Adrenal gland (tissue), 9 donors: ENCODE measurements at regions not wholly inside any gene's neighbourhood (a gene's known extent, or its start where the extent isn't known, plus 50 kb on each side); places are given as distances from the start of the nearest gene placed in this dataset.

ENCODE experiments used
- DNase-seq, 7 donors: peaks; one replicate each; pipeline ENCODE4 v3.0.0-alpha.2; 2019 to 2020
- H3K27ac ChIP-seq, 5 donors: fragments of 200-600 bp; sonication (generic) in 4 of 5; 1 replicate in 3 of 5; 2 replicates in 2 of 5; pipeline versions ENCODE4 v1.5.1 to v1.8.0; 2016 to 2020; ENCODE audit warnings: mild to moderate bottlenecking in 1 of 5
- H3K27me3 ChIP-seq: fragments of 200-600 bp; 2 replicates; pipeline ENCODE4 v1.8.0; 2021
- H3K36me3 ChIP-seq, 2 donors: fragments of 200-600 bp; replicated peaks in 1 of 2; 1 replicate in 1 of 2; 2 replicates in 1 of 2; pipeline versions ENCODE4 v1.5.1 to v1.8.0; 2018 to 2022
- H3K4me1 ChIP-seq, 2 donors: fragments of 200-600 bp; replicated peaks in 1 of 2; 1 replicate in 1 of 2; 2 replicates in 1 of 2; pipeline versions ENCODE4 v1.5.1 to v1.8.0; 2018 to 2021
- H3K4me3 ChIP-seq, 4 donors: fragments of 200-600 bp; sonication (generic) in 3 of 4; one replicate each; pipeline ENCODE4 v1.5.1; 2016 to 2018
- H3K9me3 ChIP-seq, 3 donors: fragments of 200-600 bp; sonication (generic) in 1 of 3; replicated peaks in 1 of 3; 1 replicate in 2 of 3; 2 replicates in 1 of 3; pipeline versions ENCODE4 v1.5.1 to v1.8.0; 2016 to 2021
- CTCF ChIP-seq, 6 experiments: fragments of 450-650 bp in 4 of 6; fragments of 200-600 bp in 2 of 6; sonication (generic) in 1 of 6; IDR thresholded peaks; 1 replicate in 5 of 6; 2 replicates in 1 of 6; pipeline versions ENCODE4 v1.5.1 to v1.8.0; 2016 to 2021; ENCODE audit warnings: antibody characterized with exemption in 6 of 6, mild to moderate bottlenecking in 2 of 6, moderate library complexity in 1 of 6
- POLR2A ChIP-seq, 2 donors: fragments of 450-650 bp; IDR thresholded peaks; one replicate each; pipeline ENCODE4 v1.6.1; 2017; ENCODE audit warnings: antibody characterized with exemption in 2 of 2, mild to moderate bottlenecking in 2 of 2, moderate library complexity in 1 of 2
- WGBS, 4 donors: extraction: QIAGEN DNeasy Blood & Tissue Kit in 2 of 4; methylation state at CpG; one replicate each; pipeline versions ENCODE4 v1.1.5 to v1.1.7; 2013 to 2017; 5-methylcytosine and 5-hydroxymethylcytosine counted together
- intact Hi-C, 2 donors: fragments of 100-400 bp; cut with DNase I; formaldehyde crosslinking; loops; one replicate each; pipeline versions ENCODE4 v1.14.1 to v1.15.0; 2022 to 2023
- donor health status: healthy with polysubstance abuse.
- donor health status: Bipolar disorder and iron deficiency.
- donor health status: DM: yes; HTN: yes; CAD: no.
- donor health status: DM: no; HTN: no; CAD: no.
- donor health status: DM: no; HTN: no; CAD: no.

GRCh38 chr4:54930226-54930625 lies 195.2 kb downstream of the KDR start:
- TF ChIP-seq POLR2A (IDR thresholded peaks at IDR 0.05) (no peak), CTCF (IDR thresholded peaks at IDR 0.05) (no peak)
- Histone ChIP-seq H3K27me3 (no peaks in the 10 kb centered on the region), H3K27ac (peak overlapping the region in 1 of 5 donors; percentile 10), H3K36me3 (no peaks in the 10 kb centered on the region), H3K4me3 (no peak overlapping the region), H3K9me3 (no peaks in the 10 kb centered on the region), H3K4me1 (no peaks in the 10 kb centered on the region)
- intact Hi-C loops = no loop called here
- 23 to 34% (median 27%) methylated on average over 6 of the region's 6 CpGs for WGBS, 4 donors
- DNase-seq = no peak

GRCh38 chr4:54929459-54929858 lies 195.9 kb downstream of the KDR start:
- TF ChIP-seq POLR2A (IDR thresholded peaks at IDR 0.05) = no peak
- TF ChIP-seq CTCF (IDR thresholded peaks at IDR 0.05) = no peak
- Histone ChIP-seq H3K36me3 (no peaks in the 10 kb centered on the region), H3K27me3 (no peaks in the 10 kb centered on the region), H3K27ac (no peak overlapping the region), H3K9me3 (no peaks in the 10 kb centered on the region), H3K4me1 (no peaks in the 10 kb centered on the region), H3K4me3 (no peak overlapping the region)
- 43 to 59% (median 55%) methylated on average over 4 of the region's 4 CpGs for WGBS, 4 donors
- intact Hi-C loops = no loop called here
- no peak for DNase-seq

- no peak for DNase-seq
- H3K27me3 ChIP-seq = no peaks in the 10 kb centered on the region
- H3K4me1 ChIP-seq = no peaks in the 10 kb centered on the region
- no peaks in the 10 kb centered on the region for H3K9me3 ChIP-seq
- no peaks in the 10 kb centered on the region for H3K36me3 ChIP-seq
- intact Hi-C loops = no loop called here
- no peak overlapping the region for H3K4me3 ChIP-seq
- TF ChIP-seq POLR2A (IDR thresholded peaks at IDR 0.05) = no peak
- no peak for TF ChIP-seq CTCF (IDR thresholded peaks at IDR 0.05)
- no peak overlapping the region for H3K27ac ChIP-seq
Observed at GRCh38 chr4:54924891-54925290, 200.5 kb downstream of the KDR start.

- intact Hi-C loops = no loop called here
- H3K4me1 ChIP-seq = no peaks in the 10 kb centered on the region
- DNase-seq = no peak
- H3K9me3 ChIP-seq = no peaks in the 10 kb centered on the region
- no peaks in the 10 kb centered on the region for H3K36me3 ChIP-seq
- WGBS, 4 donors = 70 to 80% (median 77%) methylated on average over 2 of the region's 2 CpGs
- H3K27me3 ChIP-seq = no peaks in the 10 kb centered on the region
- H3K4me3 ChIP-seq = no peak overlapping the region
- no peak for TF ChIP-seq CTCF (IDR thresholded peaks at IDR 0.05)
- no peak for TF ChIP-seq POLR2A (IDR thresholded peaks at IDR 0.05)
- no peak overlapping the region for H3K27ac ChIP-seq
Observed at GRCh38 chr4:54915276-54915675, 210.1 kb downstream of the KDR start.
